Ascending aorta (tissue), 2 donors: ENCODE measurements at regions not wholly inside any gene's neighbourhood (a gene's known extent, or its start where the extent isn't known, plus 50 kb on each side); places are given as distances from the start of the nearest gene placed in this dataset.
A peak's percentile ranks its signal among the peaks of the same experiment; 100 is the strongest.

Experiments used
- DNase-seq, 2 donors: peaks; one replicate each; pipeline ENCODE4 v3.0.0-alpha.2; 2019; ENCODE audit warnings: low spot score in 2 of 2
- H3K27ac ChIP-seq, 2 donors: fragments of 200-600 bp; sonication (generic); one replicate each; pipeline ENCODE4 v1.5.1; 2016 to 2017; ENCODE audit warnings: mild to moderate bottlenecking in 1 of 2
- H3K27me3 ChIP-seq: fragments of 200-600 bp; sonication (generic); one replicate; pipeline ENCODE4 v1.5.1; 2017
- H3K36me3 ChIP-seq, 2 donors: fragments of 200-600 bp; sonication (generic); one replicate each; pipeline ENCODE4 v1.5.1; 2016
- H3K4me1 ChIP-seq, 2 donors: fragments of 200-600 bp; sonication (generic); one replicate each; pipeline ENCODE4 v1.5.1; 2016 to 2017; ENCODE audit warnings: mild to moderate bottlenecking in 1 of 2
- H3K4me3 ChIP-seq, 2 donors: fragments of 200-600 bp; sonication (generic); one replicate each; pipeline ENCODE4 v1.5.1; 2016 to 2017; ENCODE audit warnings: mild to moderate bottlenecking in 1 of 2
- H3K9me3 ChIP-seq, 2 donors: fragments of 200-600 bp; sonication (generic); one replicate each; pipeline ENCODE4 v1.5.1; 2016
- CTCF ChIP-seq, 3 experiments: fragments of 200-600 bp in 2 of 3; fragments of 450-650 bp in 1 of 3; sonication (generic) in 2 of 3; IDR thresholded peaks; one replicate each; pipeline ENCODE4 v1.5.1; 2016 to 2019; ENCODE audit warnings: antibody characterized with exemption in 3 of 3, mild to moderate bottlenecking in 1 of 3, moderate library complexity in 1 of 3
- intact Hi-C: fragments of 100-400 bp; cut with DNase I; formaldehyde crosslinking; loops from one replicate; pipeline ENCODE4 v1.15.1; 2023

GRCh38 chr13:48165063-48165462, 67.9 kb upstream of the ITM2B start:
- H3K27me3 ChIP-seq: no peaks in the 10 kb centered on the region
- no peak overlapping the region for H3K4me3 ChIP-seq
- no peak for DNase-seq
- no peaks in the 10 kb centered on the region for H3K4me1 ChIP-seq
- intact Hi-C loops: no loop called here
- H3K36me3 ChIP-seq: no peaks in the 10 kb centered on the region
- H3K9me3 ChIP-seq: no peaks in the 10 kb centered on the region
- TF ChIP-seq CTCF (IDR thresholded peaks at IDR 0.05): no peak
- no peak overlapping the region for H3K27ac ChIP-seq

GRCh38 chr13:48163061-48163460, 68.2 kb upstream of the MED4 start:
- no peaks in the 10 kb centered on the region for H3K9me3 ChIP-seq
- TF ChIP-seq CTCF (IDR thresholded peaks at IDR 0.05): no peak
- no peaks in the 10 kb centered on the region for H3K36me3 ChIP-seq
- H3K27me3 ChIP-seq: no peaks in the 10 kb centered on the region
- DNase-seq: no peak
- H3K4me1 ChIP-seq: no peaks in the 10 kb centered on the region
- no peak overlapping the region for H3K4me3 ChIP-seq
- intact Hi-C loops: no loop called here
- no peak overlapping the region for H3K27ac ChIP-seq

GRCh38 chr13:48162217-48162616, 67.3 kb upstream of the MED4 start:
- H3K4me3 ChIP-seq: no peak overlapping the region
- no peak for DNase-seq
- H3K27me3 ChIP-seq: no peaks in the 10 kb centered on the region
- TF ChIP-seq CTCF (IDR thresholded peaks at IDR 0.05): no peak
- H3K36me3 ChIP-seq: no peaks in the 10 kb centered on the region
- H3K4me1 ChIP-seq: no peaks in the 10 kb centered on the region
- H3K9me3 ChIP-seq: no peaks in the 10 kb centered on the region
- intact Hi-C loops: no loop called here
- peak overlapping the region; percentile 46 to 56 for H3K27ac ChIP-seq

- H3K27me3 ChIP-seq: no peaks in the 10 kb centered on the region
- DNase-seq: peak; percentile 30 to 73
- no peaks in the 10 kb centered on the region for H3K9me3 ChIP-seq
- TF ChIP-seq CTCF (IDR thresholded peaks at IDR 0.05): no peak
- no peaks in the 10 kb centered on the region for H3K36me3 ChIP-seq
- H3K27ac ChIP-seq: peak overlapping the region; percentile 46 to 56
- H3K4me3 ChIP-seq: no peak overlapping the region
- H3K4me1 ChIP-seq: no peaks in the 10 kb centered on the region
- intact Hi-C loops: no loop called here
Observed at GRCh38 chr13:48161530-48162179, 66.8 kb upstream of the MED4 start.

- no peak overlapping the region for H3K4me3 ChIP-seq
- no peak for DNase-seq
- H3K36me3 ChIP-seq: no peaks in the 10 kb centered on the region
- peak overlapping the region; percentile 46 to 56 for H3K27ac ChIP-seq
- intact Hi-C loops: no loop called here
- no peak for TF ChIP-seq CTCF (IDR thresholded peaks at IDR 0.05)
- H3K27me3 ChIP-seq: no peaks in the 10 kb centered on the region
- H3K9me3 ChIP-seq: no peaks in the 10 kb centered on the region
- H3K4me1 ChIP-seq: no peaks in the 10 kb centered on the region
Observed at GRCh38 chr13:48160606-48161278, 65.8 kb upstream of the MED4 start.
